GM23248 (cell line): ENCODE measurements at regions not wholly inside any gene's neighbourhood (a gene's known extent, or its start where the extent isn't known, plus 50 kb on each side); places are given as distances from the start of the nearest gene placed in this dataset.

Source experiments
- EZH2 ChIP-seq: fragments of 200-600 bp; sonication (generic); IDR thresholded peaks from 2 replicates; pipeline ENCODE4 v1.6.1; 2018; ENCODE audit warnings: antibody characterized with exemption, mild to moderate bottlenecking; ENCODE audit not compliant: insufficient read depth, poor library complexity, severe bottlenecking
- EZH2phosphoT487 ChIP-seq: fragments of 200-600 bp; sonication (generic); IDR thresholded peaks from 2 replicates; pipeline ENCODE4 v1.6.1; 2018; ENCODE audit warnings: antibody characterized with exemption, moderate library complexity, mild to moderate bottlenecking, low read depth; ENCODE audit not compliant: insufficient read depth

DNA sequence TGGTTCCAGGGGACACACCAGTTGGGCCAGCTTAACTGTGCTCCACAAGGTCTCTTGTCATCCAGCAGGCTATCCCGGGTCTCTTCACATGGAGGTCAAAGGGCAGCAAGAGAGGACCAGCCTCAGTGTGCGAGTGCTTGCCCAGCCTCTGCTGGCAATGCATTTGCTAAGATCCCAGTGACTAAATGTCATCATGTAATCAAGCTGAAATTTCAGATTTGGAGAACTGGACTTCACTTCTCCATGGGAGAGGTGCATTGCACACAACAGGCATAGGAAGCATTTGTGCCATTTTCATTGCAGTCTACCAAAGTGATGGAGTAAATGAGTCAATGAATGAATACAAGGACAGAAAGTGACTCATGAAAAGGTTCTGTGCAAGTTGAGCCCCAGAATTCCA is 51.2 kb upstream of the KDM8 start:
- no peak for TF ChIP-seq EZH2phosphoT487
- TF ChIP-seq EZH2 = no peak
